ENCODE measurements at regions not wholly inside any gene's neighbourhood (a gene's known extent, or its start where the extent isn't known, plus 50 kb on each side); places are given as distances from the start of the nearest gene placed in this dataset.

- H3K4me3 ChIP-seq, result no peak overlapping the region
- H3K4me2 ChIP-seq, result no peak overlapping the region
- FAIRE-seq (no peak), ATAC-seq (no peak), DNase-seq (ENCODE audit: low read depth in 1 of 2, low spot score in 1 of 2) (no peak)
- ChIA-PET CTCF (interaction anchor here (0.6 to 1.0 kb wide), 2 partner anchors 54 to 678 kb away, joined by 3 read pairs; no protein-coding TSS in a partner anchor), POLR2A (no interaction called here)
- no peak overlapping the region for H3K27ac ChIP-seq
- WGBS (ENCODE audit: missing lambda C conversion rate), result 58% methylated on average over 7 of the region's 7 CpGs
- H3K9me3 ChIP-seq, result no peaks in the 10 kb centered on the region
- TF ChIP-seq SMC3 (IDR thresholded peaks at IDR 0.05) (no peak), MAFK (IDR thresholded peaks at IDR 0.05; ENCODE audit: partially characterized antibody) (peak; percentile 76)
- no peaks in the 10 kb centered on the region for H3K4me1 ChIP-seq
Observed at GRCh38 chr16:10240854-10241613, 58.8 kb upstream of the GRIN2A start.

GRCh38 chr16:10242097-10242496 is 59.9 kb upstream of the GRIN2A start:
- WGBS (ENCODE audit: missing lambda C conversion rate), result 41% methylated on average over 2 of the region's 2 CpGs
- ATAC-seq, result no peak

DNA sequence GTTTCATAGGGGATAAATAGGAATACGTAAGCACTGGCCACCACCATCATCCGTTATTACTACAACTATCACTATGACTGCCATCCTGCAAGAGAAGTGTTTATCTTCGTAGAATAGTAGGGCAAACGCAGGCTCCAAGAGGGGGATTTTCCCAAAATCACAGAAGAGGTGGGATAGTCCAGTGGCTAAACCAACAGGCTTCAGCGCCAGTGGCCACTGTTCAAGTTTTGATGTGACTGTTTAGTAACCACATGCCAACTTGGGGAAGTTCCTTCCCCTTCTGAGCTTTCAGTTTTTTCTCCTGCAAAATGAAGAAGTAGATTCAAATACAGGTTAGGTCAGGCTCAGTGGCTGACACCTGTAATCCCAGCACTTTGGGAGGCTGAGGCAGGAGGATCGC is 60.7 kb upstream of the GRIN2A start:
- CTCF ChIA-PET, result no interaction called here
- Histone ChIP-seq H3K4me3 (no peak overlapping the region), H3K4me2 (no peak overlapping the region), H3K27ac (no peak overlapping the region), H3K4me1 (no peaks in the 10 kb centered on the region), H3K9me3 (no peaks in the 10 kb centered on the region)
- ATAC-seq (no peak), DNase-seq (ENCODE audit: low read depth in 1 of 2, low spot score in 1 of 2) (no peak), FAIRE-seq (no peak)
- WGBS (ENCODE audit: missing lambda C conversion rate), result 70% methylated on average over 6 of the region's 6 CpGs
- POLR2A ChIA-PET, result no interaction called here
- TF ChIP-seq, protein P1, sequence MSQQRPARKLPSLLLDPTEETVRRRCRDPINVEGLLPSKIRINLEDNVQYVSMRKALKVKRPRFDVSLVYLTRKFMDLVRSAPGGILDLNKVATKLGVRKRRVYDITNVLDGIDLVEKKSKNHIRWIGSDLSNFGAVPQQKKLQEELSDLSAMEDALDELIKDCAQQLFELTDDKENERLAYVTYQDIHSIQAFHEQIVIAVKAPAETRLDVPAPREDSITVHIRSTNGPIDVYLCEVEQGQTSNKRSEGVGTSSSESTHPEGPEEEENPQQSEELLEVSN (IDR thresholded peaks at IDR 0.05; ENCODE audit: borderline replicate concordance, low read depth), result no peak
- TF ChIP-seq FOXS1 (CRISPR knock-in tag; IDR thresholded peaks at IDR 0.05) (no peak), POLR2A (IDR thresholded peaks at IDR 0.05; ENCODE audit: low read length) (no peak), RARB (CRISPR knock-in tag; IDR thresholded peaks at IDR 0.05) (no peak), CBX8 (IDR thresholded peaks at IDR 0.05) (no peak), CHD4 (IDR thresholded peaks at IDR 0.05; ENCODE audit: borderline replicate concordance) (no peak), POLR2AphosphoS2 (conservative IDR thresholded peaks at IDR 0.05; ENCODE audit: low read length) (no peak), HOXB13 (CRISPR knock-in tag; IDR thresholded peaks at IDR 0.05; ENCODE audit: low read depth) (no peak), GATA3 (IDR thresholded peaks at IDR 0.05; ENCODE audit: borderline replicate concordance) (no peak), PHF8 (IDR thresholded peaks at IDR 0.05; ENCODE audit: borderline replicate concordance, low read depth) (no peak), PBX3 (IDR thresholded peaks at IDR 0.05) (no peak), ZSCAN20 (CRISPR knock-in tag; IDR thresholded peaks at IDR 0.05) (no peak)
- TF ChIP-seq, protein P2, sequence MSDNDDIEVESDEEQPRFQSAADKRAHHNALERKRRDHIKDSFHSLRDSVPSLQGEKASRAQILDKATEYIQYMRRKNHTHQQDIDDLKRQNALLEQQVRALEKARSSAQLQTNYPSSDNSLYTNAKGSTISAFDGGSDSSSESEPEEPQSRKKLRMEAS (IDR thresholded peaks at IDR 0.05), result no peak

More at GRCh38 chr16:10242097-10242496, 59.9 kb upstream of the GRIN2A start:
- TF ChIP-seq POLR2AphosphoS2 (conservative IDR thresholded peaks at IDR 0.05; ENCODE audit: low read length) (no peak), HEYL (CRISPR knock-in tag; IDR thresholded peaks at IDR 0.05) (no peak), BHLHE40 (IDR thresholded peaks at IDR 0.05; ENCODE audit: low read depth, low read length) (no peak), FOSL2 (IDR thresholded peaks at IDR 0.05) (no peak), FOSL2 (CRISPR knock-in tag; IDR thresholded peaks at IDR 0.05) (no peak), CBX8 (IDR thresholded peaks at IDR 0.05) (no peak), ZFP36 (IDR thresholded peaks at IDR 0.05; ENCODE audit: borderline replicate concordance, partially characterized antibody) (no peak)
- H3K27ac ChIP-seq, result no peak overlapping the region
- CTCF ChIA-PET, result no interaction called here
- DNase-seq (ENCODE audit: low read depth in 1 of 2, low spot score in 1 of 2) (no peak), FAIRE-seq (no peak)
- no peaks in the 10 kb centered on the region for H3K4me1 ChIP-seq
- H3K4me2 ChIP-seq, result no peak overlapping the region
- POLR2A ChIA-PET, result no interaction called here
- H3K9me3 ChIP-seq, result no peaks in the 10 kb centered on the region
- no peak overlapping the region for H3K4me3 ChIP-seq

DNA sequence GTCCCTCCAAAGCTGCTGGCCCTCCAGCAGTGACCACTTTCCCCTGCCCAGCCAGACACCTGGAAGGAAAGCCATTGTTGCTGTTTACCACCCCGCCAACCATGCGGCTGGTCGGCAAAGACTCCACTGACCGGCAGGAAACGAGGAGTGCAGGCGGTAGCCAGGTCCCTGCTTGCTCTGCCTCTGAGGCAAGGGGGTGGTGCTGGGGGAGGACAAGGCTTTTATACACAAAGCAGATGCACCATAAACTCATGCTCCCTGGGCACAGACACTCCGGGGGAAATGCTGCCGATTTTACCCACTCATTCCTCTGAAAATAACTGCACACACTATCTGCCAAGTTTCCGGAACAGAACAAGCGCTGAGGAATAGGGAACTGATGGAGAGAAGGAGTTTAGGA is 62.8 kb upstream of the GRIN2A start:
- no peak overlapping the region for H3K4me2 ChIP-seq
- no peak overlapping the region for H3K4me3 ChIP-seq
- ChIA-PET CTCF (interaction anchor here (0.8 kb wide), 1 partner anchor 12 kb away, joined by 4 read pairs; no protein-coding TSS in a partner anchor), POLR2A (no interaction called here)
- 72% methylated on average over 10 of the region's 10 CpGs for WGBS (ENCODE audit: missing lambda C conversion rate)
- H3K9me3 ChIP-seq, result no peaks in the 10 kb centered on the region
- TF ChIP-seq CEBPB (IDR thresholded peaks at IDR 0.05) (no peak), KDM5A (IDR thresholded peaks at IDR 0.05) (no peak), USF2 (IDR thresholded peaks at IDR 0.05) (no peak)
- no peaks in the 10 kb centered on the region for H3K4me1 ChIP-seq
- FAIRE-seq, result no peak
- H3K27ac ChIP-seq, result no peak overlapping the region
- no peak for DNase-seq (ENCODE audit: low read depth in 1 of 2, low spot score in 1 of 2)
- ATAC-seq, result no peak
